K562 (cell line): ENCODE measurements at regions not wholly inside any gene's neighbourhood (a gene's known extent, or its start where the extent isn't known, plus 50 kb on each side); places are given as distances from the start of the nearest gene placed in this dataset.

Experiments
- ATAC-seq: fragments of 200-7000 bp; cut with Tn5 transposase; 3 replicates; pipeline ENCODE4 v1.9.1; 2020; ENCODE audit warnings: moderate library complexity
- BruUV-seq: library from RNA; stranded (reverse); fragments of 400-500 nt; replicated peaks from 2 replicates; lab custom pipeline; 2021; lab: Mats Ljungman, UMichigan
- CTCF ChIA-PET: fragments of 300-600 bp; formaldehyde crosslinking; extraction: SDS; loops from one replicate; lab custom pipeline; 2021; ENCODE audit warnings: low intra/inter-chr PET ratio; lab: Yijun Ruan, JAX
- POLR2A ChIA-PET: fragments of 300-600, 350-650 bp; sonication (Branson Sonifier 250); formaldehyde crosslinking; extraction: SDS; loops from one replicate; lab custom pipeline; 2021; ENCODE audit warnings: antibody characterized with exemption, inconsistent platforms; lab: Yijun Ruan, JAX
- DNase-seq, 4 experiments: peaks; one replicate each; pipeline versions ENCODE4 v3.0.0 to v3.0.0-alpha.2; 2011 to 2018; ENCODE audit warnings: low spot score in 3 of 4, mixed read lengths in 3 of 4; ENCODE audit errors: extremely low read depth in 1 of 4
- FAIRE-seq: peaks from 2 replicates; lab custom pipeline; 2011; peaks lifted over from hg19 to GRCh38; lab: Jason Lieb, UNC
- H2AFZ ChIP-seq: 2 replicates; pipeline ENCODE4 v1.6.0; 2011; ENCODE audit warnings: low read depth, low read length, control low read depth, inconsistent platforms
- H3K27ac ChIP-seq: fragments of 200-600 bp; 3 replicates; pipeline ENCODE4 v1.8.0; 2011; ENCODE audit warnings: low read depth, mild to moderate bottlenecking, control low read depth, inconsistent platforms, low read length, moderate library complexity, mixed read lengths; ENCODE audit errors: extremely low read depth
- H3K27me3 ChIP-seq, 2 experiments: fragments of 300-600 bp in 1 of 2; 2 replicates in 1 of 2; 3 replicates in 1 of 2; pipeline versions ENCODE4 v1.6.0 to v1.8.0; 2011; ENCODE audit warnings: inconsistent platforms in 2 of 2, low read length in 2 of 2, mild to moderate bottlenecking in 1 of 2, mixed read lengths in 1 of 2, moderate library complexity in 1 of 2; ENCODE audit not compliant: control insufficient read depth in 2 of 2, insufficient read depth in 2 of 2
- H3K36me3 ChIP-seq: fragments of 300-600 bp; 3 replicates; pipeline ENCODE4 v1.8.0; 2011; ENCODE audit warnings: mild to moderate bottlenecking, low read length, inconsistent platforms; ENCODE audit not compliant: control insufficient read depth, insufficient read depth
- H3K4me1 ChIP-seq, 2 experiments: fragments of 200-600 bp in 1 of 2; replicated peaks in 1 of 2; 2 replicates in 1 of 2; 3 replicates in 1 of 2; pipeline versions ENCODE4 v1.5.1 to v1.8.0; 2011; ENCODE audit warnings: inconsistent platforms in 2 of 2, low read length in 2 of 2, mild to moderate bottlenecking in 1 of 2, mixed read lengths in 1 of 2, moderate library complexity in 1 of 2; ENCODE audit not compliant: control insufficient read depth in 2 of 2, insufficient read depth in 2 of 2
- H3K4me2 ChIP-seq: 2 replicates; pipeline ENCODE4 v1.6.1; 2011; ENCODE audit warnings: low read length, control low read depth, inconsistent platforms, mixed read lengths; ENCODE audit not compliant: insufficient read depth
- H3K4me3 ChIP-seq: fragments of 200-600 bp; sonication (generic), shearing (Covaris generic); 2 replicates; pipeline ENCODE4 v1.5.1; 2016; ENCODE audit warnings: control low read depth, inconsistent platforms
- H3K79me2 ChIP-seq: fragments of 200-600 bp; 3 replicates; pipeline ENCODE4 v1.8.0; 2011; ENCODE audit warnings: low read length, inconsistent platforms; ENCODE audit not compliant: control insufficient read depth, insufficient read depth
- H3K9ac ChIP-seq, 2 experiments: 2 replicates each; pipeline versions ENCODE4 v1.6.0 to v1.6.1; 2011; ENCODE audit warnings: low read depth in 2 of 2, low read length in 2 of 2, control low read depth in 1 of 2, inconsistent platforms in 1 of 2, mild to moderate bottlenecking in 1 of 2, mixed read lengths in 1 of 2; ENCODE audit not compliant: insufficient read depth in 1 of 2
- H3K9me1 ChIP-seq: one replicate; pipeline ENCODE4 v1.6.0; 2011; ENCODE audit warnings: inconsistent platforms, mild to moderate bottlenecking, low read length, moderate library complexity; ENCODE audit not compliant: control insufficient read depth, insufficient read depth
- H3K9me3 ChIP-seq: replicated peaks from 2 replicates; pipeline ENCODE4 v1.5.1; 2011; ENCODE audit warnings: low read depth, low read length, inconsistent platforms; ENCODE audit not compliant: control insufficient read depth, insufficient read depth
- H4K20me1 ChIP-seq: replicated peaks from 2 replicates; pipeline ENCODE4 v1.6.1; 2011; ENCODE audit warnings: low read length, inconsistent platforms, mixed read lengths; ENCODE audit not compliant: control insufficient read depth, insufficient read depth
- ARID2 ChIP-seq: fragments of 450-650 bp; IDR thresholded peaks from 2 replicates; pipeline ENCODE4 v1.6.1; 2017; ENCODE audit warnings: antibody characterized with exemption, mild to moderate bottlenecking
- CAMTA2 ChIP-seq: fragments of 250-450 bp; sonication (Bioruptor Pico); conservative IDR thresholded peaks from 2 replicates; pipeline ENCODE4 v1.5.1; 2022
- CBFA2T2 ChIP-seq: fragments of 450-650 bp; conservative IDR thresholded peaks from 2 replicates; pipeline ENCODE4 v1.6.1; 2017; ENCODE audit warnings: mild to moderate bottlenecking
- CTCF ChIP-seq, 3 experiments: IDR thresholded peaks in 2 of 3; conservative IDR thresholded peaks in 1 of 3; 2 replicates each; pipeline ENCODE4 v1.5.1; 2011 to 2012; ENCODE audit warnings: low read length in 3 of 3, mild to moderate bottlenecking in 3 of 3, control low read depth in 2 of 3, improper control_type of control experiment in 1 of 3, inconsistent platforms in 1 of 3, low read depth in 1 of 3, mixed read lengths in 1 of 3, moderate library complexity in 1 of 3; ENCODE audit not compliant: insufficient read depth in 2 of 3
- ELF4 ChIP-seq: fragments of 450-650 bp; formaldehyde crosslinking; IDR thresholded peaks from 2 replicates; pipeline ENCODE4 v1.4.0; 2022; ENCODE audit warnings: missing genetic modification characterization
- HDAC2 ChIP-seq: fragments of 450-650 bp; IDR thresholded peaks from 2 replicates; pipeline ENCODE4 v1.6.1; 2016; ENCODE audit warnings: mild to moderate bottlenecking
- L3MBTL2 ChIP-seq: fragments of 450-650 bp; IDR thresholded peaks from 2 replicates; pipeline ENCODE4 v1.6.1; 2016; ENCODE audit warnings: mild to moderate bottlenecking, moderate library complexity
- MCM5 ChIP-seq: fragments of 450-650 bp; IDR thresholded peaks from 2 replicates; pipeline ENCODE4 v1.6.1; 2016; ENCODE audit warnings: low read depth
- MIER1 ChIP-seq: fragments of 450-650 bp; IDR thresholded peaks from 2 replicates; pipeline ENCODE4 v1.6.1; 2016; ENCODE audit warnings: antibody characterized with exemption, mild to moderate bottlenecking, low read depth
- MNT ChIP-seq, 2 experiments: fragments of 450-650 bp; conservative IDR thresholded peaks; 2 replicates each; pipeline ENCODE4 v1.6.1; 2017; ENCODE audit warnings: mild to moderate bottlenecking in 2 of 2, moderate library complexity in 2 of 2
- SIX5 ChIP-seq, 2 experiments: IDR thresholded peaks; 2 replicates each; pipeline ENCODE4 v1.6.1; 2011; ENCODE audit warnings: low read length in 2 of 2, borderline replicate concordance in 1 of 2, low read depth in 1 of 2, mild to moderate bottlenecking in 1 of 2, moderate library complexity in 1 of 2; ENCODE audit not compliant: insufficient read depth in 1 of 2
- SMC3 ChIP-seq: conservative IDR thresholded peaks from 2 replicates; pipeline ENCODE4 v1.6.1; 2011; ENCODE audit warnings: low read depth, low read length, improper control_type of control experiment; ENCODE audit not compliant: insufficient read depth
- TEAD2 ChIP-seq: fragments of 450-650 bp; IDR thresholded peaks from 2 replicates; pipeline ENCODE4 v1.6.1; 2016; ENCODE audit warnings: missing genetic modification characterization, control low read depth, missing compliant biosample characterization
- TSC22D4 ChIP-seq: fragments of 450-650 bp; IDR thresholded peaks from 2 replicates; pipeline ENCODE4 v1.6.1; 2016; ENCODE audit warnings: missing genetic modification characterization, missing biosample characterization, control low read depth
- ZBTB17 ChIP-seq: fragments of 450-650 bp; formaldehyde crosslinking; IDR thresholded peaks from 2 replicates; pipeline ENCODE4 v1.4.0; 2020; ENCODE audit warnings: mild to moderate bottlenecking
- ZBTB2 ChIP-seq: fragments of 450-650 bp; IDR thresholded peaks from 2 replicates; pipeline ENCODE4 v1.6.1; 2016; ENCODE audit warnings: antibody characterized with exemption
- ZFX ChIP-seq: sonication (generic); formaldehyde crosslinking; IDR thresholded peaks from 2 replicates; pipeline ENCODE4 v1.8.0; 2022; ENCODE audit warnings: mild to moderate bottlenecking, missing genetic modification reagents, moderate library complexity
- ZNF121 ChIP-seq: sonication (generic); formaldehyde crosslinking; conservative IDR thresholded peaks from 2 replicates; pipeline ENCODE4 v1.8.0; 2022; ENCODE audit warnings: missing genetic modification reagents
- ZNF3 ChIP-seq: fragments of 250-450 bp; sonication (Bioruptor Pico); IDR thresholded peaks from 2 replicates; pipeline ENCODE4 v1.5.0; 2021; ENCODE audit warnings: mild to moderate bottlenecking, moderate library complexity
- WGBS: fragments of 100-300 bp; shearing (Covaris generic); methylation state at CpG from one replicate; pipeline ENCODE4 v1.1.6; 2016; ENCODE audit warnings: low coverage, mixed read lengths; ENCODE audit not compliant: insufficient coverage; ENCODE audit errors: missing lambda C conversion rate; 5-methylcytosine and 5-hydroxymethylcytosine counted together
- in situ Hi-C: fragments of 300-500 bp; cut with MboI; formaldehyde crosslinking; loops from 4 replicates; pipeline ENCODE4 v1.15.0; 2018; ENCODE audit warnings: inconsistent platforms, mixed read lengths
- intact Hi-C: fragments of 100-400 bp; cut with micrococcal nuclease; formaldehyde crosslinking; loops from 2 replicates; pipeline ENCODE4 v1.14.2; 2022

GRCh38 chr2:126389446-126389845 lies 266.5 kb upstream of the GYPC start:
- no TSS peak for BruUV-seq
- Histone ChIP-seq H3K79me2 (no peaks in the 10 kb centered on the region), H3K27me3 (no peaks in the 10 kb centered on the region), H4K20me1 (no peaks in the 10 kb centered on the region), H3K4me2 (no peak overlapping the region), H3K9ac (no peak overlapping the region), H3K36me3 (no peaks in the 10 kb centered on the region), H3K9me1 (no peaks in the 10 kb centered on the region), H3K4me1 (no peaks in the 10 kb centered on the region), H3K4me3 (no peak overlapping the region), H3K9me3 (no peaks in the 10 kb centered on the region), H3K27ac (no peak overlapping the region), H2AFZ (no peak overlapping the region)
- no peak for ATAC-seq
- CTCF ChIA-PET, result no interaction called here
- 0% methylated on average over 1 of the region's 1 CpG for WGBS
- DNase-seq, result no peak
- no peak for FAIRE-seq
- intact Hi-C loops, result no loop called here
- POLR2A ChIA-PET, result no interaction called here
- TF ChIP-seq ZBTB17 (no peak), HDAC2 (no peak), ARID2 (no peak), CTCF (IDR thresholded peaks at IDR 0.05 in 2 of 3, conservative IDR thresholded peaks at IDR 0.05 in 1 of 3; ENCODE audit: insufficient read depth in 2 of 3, low read depth in 1 of 3, low read length in 3 of 3) (no peak), ELF4 (CRISPR knock-in tag) (no peak), ZNF121 (CRISPR knock-in tag) (no peak), MIER1 (no peak), L3MBTL2 (no peak), SIX5 (IDR thresholded peaks at IDR 0.05; ENCODE audit: borderline replicate concordance in 1 of 2, insufficient read depth in 1 of 2, low read depth in 1 of 2, low read length in 2 of 2) (no peak), TEAD2 (tag) (no peak), MNT (conservative IDR thresholded peaks at IDR 0.05) (no peak), ZBTB2 (no peak), SMC3 (no peak), TSC22D4 (tag) (no peak), CAMTA2 (CRISPR knock-in tag) (no peak), CBFA2T2 (no peak), ZNF3 (CRISPR knock-in tag) (no peak), ZFX (CRISPR knock-in tag) (no peak), MCM5 (no peak)
- in situ Hi-C loops, result no loop called here
